ENCODE measurements at regions not wholly inside any gene's neighbourhood (a gene's known extent, or its start where the extent isn't known, plus 50 kb on each side); places are given as distances from the start of the nearest gene placed in this dataset.

- Mint-ChIP-seq H3K4me3 (ENCODE audit: unreplicated experiment) (no peak overlapping the region), H3K27me3 (ENCODE audit: low read depth) (no peaks in the 10 kb centered on the region), H3K36me3 (ENCODE audit: low read depth) (no peaks in the 10 kb centered on the region), H3K4me1 (ENCODE audit: low read depth) (peaks cover 12% of the 10 kb centered on the region), H3K9me3 (ENCODE audit: low read depth) (no peaks in the 10 kb centered on the region), H3K27ac (ENCODE audit: unreplicated experiment) (no peak overlapping the region)
- DNase-seq (ENCODE audit: low spot score): no peak
- TF ChIP-seq CTCF (IDR thresholded peaks at IDR 0.05): no peak
Observed at GRCh38 chr3:64943866-64944265, 256.1 kb upstream of the ADAMTS9 start.

GRCh38 chr3:64940596-64941348 lies 253.0 kb upstream of the ADAMTS9 start:
- H3K27ac Mint-ChIP-seq (ENCODE audit: unreplicated experiment): no peak overlapping the region
- DNase-seq (ENCODE audit: low spot score): no peak
- no peak overlapping the region for H3K4me3 Mint-ChIP-seq (ENCODE audit: unreplicated experiment)
- no peaks in the 10 kb centered on the region for H3K36me3 Mint-ChIP-seq (ENCODE audit: low read depth)
- TF ChIP-seq CTCF (IDR thresholded peaks at IDR 0.05): no peak
- H3K27me3 Mint-ChIP-seq (ENCODE audit: low read depth): no peaks in the 10 kb centered on the region
- peaks cover 24% of the 10 kb centered on the region for H3K4me1 Mint-ChIP-seq (ENCODE audit: low read depth)
- no peaks in the 10 kb centered on the region for H3K9me3 Mint-ChIP-seq (ENCODE audit: low read depth)

DNA sequence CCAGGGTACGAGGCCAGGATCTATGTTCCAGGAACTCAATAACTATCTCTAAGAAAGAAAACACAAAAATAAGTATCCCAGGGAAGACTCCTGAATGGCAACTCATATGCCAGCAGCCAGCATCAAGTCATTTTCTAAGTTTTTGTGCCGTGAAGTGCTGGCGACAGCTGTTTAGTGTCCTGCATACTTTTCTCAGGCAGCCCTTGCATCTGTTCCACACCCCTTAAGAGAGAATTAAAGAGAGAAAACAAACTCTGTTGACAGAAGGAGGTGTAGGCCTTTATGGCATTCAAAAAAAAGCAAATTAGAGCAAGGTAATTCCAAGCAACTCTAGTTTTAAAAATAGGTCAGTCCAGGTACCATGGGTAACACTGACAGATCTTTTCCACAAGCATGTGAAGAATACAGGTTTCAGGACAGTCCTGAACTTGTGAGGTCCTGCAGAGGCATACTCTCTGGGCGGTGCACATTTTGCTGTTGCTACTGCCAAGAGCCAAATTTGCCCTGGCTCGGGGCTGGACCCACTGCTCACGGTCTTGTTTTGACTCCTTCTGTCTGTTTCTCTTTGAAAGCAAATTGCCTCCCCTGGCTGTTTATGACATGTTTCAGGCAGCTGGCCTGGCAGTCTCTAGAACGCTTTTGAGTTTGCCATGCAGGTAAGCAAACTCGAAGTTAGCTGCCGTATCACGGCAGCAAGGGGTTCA lies 252.1 kb upstream of the ADAMTS9 start:
- no peak for DNase-seq (ENCODE audit: low spot score)
- H3K4me1 Mint-ChIP-seq (ENCODE audit: low read depth): peaks cover 20% of the 10 kb centered on the region
- no peak overlapping the region for H3K27ac Mint-ChIP-seq (ENCODE audit: unreplicated experiment)
- no peaks in the 10 kb centered on the region for H3K27me3 Mint-ChIP-seq (ENCODE audit: low read depth)
- H3K36me3 Mint-ChIP-seq (ENCODE audit: low read depth): no peaks in the 10 kb centered on the region
- no peaks in the 10 kb centered on the region for H3K9me3 Mint-ChIP-seq (ENCODE audit: low read depth)
- TF ChIP-seq CTCF (IDR thresholded peaks at IDR 0.05): no peak
- no peak overlapping the region for H3K4me3 Mint-ChIP-seq (ENCODE audit: unreplicated experiment)

DNA sequence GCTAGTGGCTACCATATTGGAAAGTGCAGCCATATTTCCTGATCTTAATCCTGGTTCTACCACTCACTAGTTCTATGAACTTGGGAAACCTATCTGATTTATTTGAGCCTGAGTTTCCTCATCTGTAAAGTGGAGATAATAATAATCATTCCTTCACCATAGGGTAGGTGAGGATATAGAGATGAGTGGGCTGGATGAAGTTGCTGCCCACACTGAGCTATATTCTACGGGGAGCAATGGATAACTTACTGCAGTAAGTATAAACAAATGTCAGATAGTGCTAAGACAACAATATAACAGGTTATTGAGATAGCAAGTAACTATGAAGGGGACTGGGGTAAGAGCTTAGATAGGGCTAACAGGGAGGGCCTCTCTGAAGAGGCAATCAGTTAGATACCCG lies 251.5 kb upstream of the ADAMTS9 start:
- no peak for DNase-seq (ENCODE audit: low spot score)
- H3K4me1 Mint-ChIP-seq (ENCODE audit: low read depth): peaks cover 19% of the 10 kb centered on the region
- no peaks in the 10 kb centered on the region for H3K27me3 Mint-ChIP-seq (ENCODE audit: low read depth)
- no peaks in the 10 kb centered on the region for H3K9me3 Mint-ChIP-seq (ENCODE audit: low read depth)
- no peak overlapping the region for H3K4me3 Mint-ChIP-seq (ENCODE audit: unreplicated experiment)
- no peak for TF ChIP-seq CTCF (IDR thresholded peaks at IDR 0.05)
- H3K27ac Mint-ChIP-seq (ENCODE audit: unreplicated experiment): no peak overlapping the region
- H3K36me3 Mint-ChIP-seq (ENCODE audit: low read depth): no peaks in the 10 kb centered on the region

- Mint-ChIP-seq H3K4me1 (ENCODE audit: low read depth) (peaks cover 19% of the 10 kb centered on the region), H3K27ac (ENCODE audit: unreplicated experiment) (no peak overlapping the region), H3K27me3 (ENCODE audit: low read depth) (no peaks in the 10 kb centered on the region), H3K4me3 (ENCODE audit: unreplicated experiment) (no peak overlapping the region), H3K36me3 (ENCODE audit: low read depth) (no peaks in the 10 kb centered on the region), H3K9me3 (ENCODE audit: low read depth) (peaks cover 8% of the 10 kb centered on the region)
- no peak for TF ChIP-seq CTCF (IDR thresholded peaks at IDR 0.05)
- DNase-seq (ENCODE audit: low spot score): no peak
Observed at GRCh38 chr3:64936556-64936955, 248.8 kb upstream of the ADAMTS9 start.
